ENCODE measurements at regions not wholly inside any gene's neighbourhood (a gene's known extent, or its start where the extent isn't known, plus 50 kb on each side); places are given as distances from the start of the nearest gene placed in this dataset.
A peak's percentile ranks its signal among the peaks of the same experiment; 100 is the strongest.
"Not testable (repeated sequence)": the region's sequence is repeated elsewhere in the genome, so short reads cannot be mapped to it uniquely, and the experiment has no call there.

DNA sequence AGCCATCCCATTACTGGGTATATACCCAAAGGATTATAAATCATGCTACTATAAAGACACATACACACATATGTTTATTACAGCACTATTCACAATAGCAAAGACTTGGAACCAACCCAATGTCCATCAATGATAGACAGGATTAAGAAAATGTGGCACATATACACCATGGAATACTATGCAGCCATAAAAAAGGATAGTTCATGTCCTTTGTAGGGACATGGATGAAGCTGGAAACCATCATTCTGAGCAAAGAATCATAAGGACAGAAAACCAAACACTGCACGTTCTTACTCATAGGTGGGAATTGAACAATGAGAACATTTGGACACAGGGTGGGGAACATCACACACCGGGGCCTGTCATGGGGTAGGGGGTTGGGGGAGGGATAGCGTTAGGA, 60.3 kb upstream of the NMU start:
- H3K27me3 Mint-ChIP-seq, result peaks cover 15 to 44% of the 10 kb centered on the region in 2 donors
- H3K36me3 ChIP-seq (ENCODE audit: insufficient read depth, low read length); H3K9me3 Mint-ChIP-seq; POLR2A ChIA-PET; CTCF ChIA-PET; H3K27ac Mint-ChIP-seq; H3K4me1 Mint-ChIP-seq; H3K4me3 Mint-ChIP-seq; H3K4me1 ChIP-seq (ENCODE audit: insufficient read depth, low read length); DNase-seq; H3K4me3 ChIP-seq (ENCODE audit: low read length); H3K36me3 Mint-ChIP-seq; H3K27me3 ChIP-seq (ENCODE audit: insufficient read depth, low read length, poor library complexity, severe bottlenecking); H3K9me3 ChIP-seq (ENCODE audit: low read length); H3K27ac ChIP-seq (ENCODE audit: low read depth, low read length): not testable (repeated sequence)

- POLR2A ChIA-PET, result no interaction called here
- Histone ChIP-seq H3K4me3 (ENCODE audit: low read length) (no peak overlapping the region), H3K4me1 (ENCODE audit: insufficient read depth, low read length) (no peaks in the 10 kb centered on the region), H3K36me3 (ENCODE audit: insufficient read depth, low read length) (no peaks in the 10 kb centered on the region), H3K9me3 (ENCODE audit: low read length) (no peaks in the 10 kb centered on the region), H3K27ac (ENCODE audit: low read depth, low read length) (no peak overlapping the region), H3K27me3 (ENCODE audit: insufficient read depth, low read length, poor library complexity, severe bottlenecking) (no peaks in the 10 kb centered on the region)
- CTCF ChIA-PET, result no interaction called here
- Mint-ChIP-seq H3K27me3 (peaks cover 6 to 22% of the 10 kb centered on the region in 2 donors), H3K4me1 (peaks cover 0 to 3% (median 2%) of the 10 kb centered on the region in 3 donors), H3K4me3 (no peak overlapping the region), H3K36me3 (no peaks in the 10 kb centered on the region), H3K9me3 (peaks cover 0 to 7% (median 0%) of the 10 kb centered on the region in 5 donors), H3K27ac (no peak overlapping the region)
- no peak for DNase-seq
Measured at GRCh38 chr4:55706541-55706940, 70.4 kb upstream of the NMU start.

GRCh38 chr4:55707507-55707906, 71.4 kb upstream of the NMU start:
- Histone ChIP-seq H3K9me3 (ENCODE audit: low read length) (no peaks in the 10 kb centered on the region), H3K4me1 (ENCODE audit: insufficient read depth, low read length) (no peaks in the 10 kb centered on the region), H3K36me3 (ENCODE audit: insufficient read depth, low read length) (no peaks in the 10 kb centered on the region), H3K27me3 (ENCODE audit: insufficient read depth, low read length, poor library complexity, severe bottlenecking) (no peaks in the 10 kb centered on the region), H3K27ac (ENCODE audit: low read depth, low read length) (no peak overlapping the region), H3K4me3 (ENCODE audit: low read length) (no peak overlapping the region)
- no peaks in the 10 kb centered on the region for H3K36me3 Mint-ChIP-seq
- POLR2A ChIA-PET, result interaction anchor here (0.6 kb wide), 1 partner anchor 553 kb away, joined by 3 read pairs; no protein-coding TSS in a partner anchor
- H3K27me3 Mint-ChIP-seq, result peaks cover 6 to 22% of the 10 kb centered on the region in 2 donors
- peak overlapping the region in 1 of 8 donors; percentile 32 for H3K27ac Mint-ChIP-seq
- peaks cover 0 to 3% (median 2%) of the 10 kb centered on the region in 3 donors for H3K4me1 Mint-ChIP-seq
- CTCF ChIA-PET, result no interaction called here
- peaks cover 0 to 7% (median 0%) of the 10 kb centered on the region in 5 donors for H3K9me3 Mint-ChIP-seq
- DNase-seq, result no peak
- peak overlapping the region in 1 of 7 donors; percentile 27 for H3K4me3 Mint-ChIP-seq

- H3K9me3 Mint-ChIP-seq, result peaks cover 0 to 11% (median 0%) of the 10 kb centered on the region in 5 donors
- H3K4me1 Mint-ChIP-seq; H3K9me3 ChIP-seq (ENCODE audit: low read length); H3K4me3 ChIP-seq (ENCODE audit: low read length); H3K27me3 ChIP-seq (ENCODE audit: insufficient read depth, low read length, poor library complexity, severe bottlenecking); H3K4me1 ChIP-seq (ENCODE audit: insufficient read depth, low read length); DNase-seq; H3K27ac ChIP-seq (ENCODE audit: low read depth, low read length); H3K36me3 ChIP-seq (ENCODE audit: insufficient read depth, low read length); H3K36me3 Mint-ChIP-seq; CTCF ChIA-PET: not testable (repeated sequence)
- peaks cover 6 to 20% of the 10 kb centered on the region in 2 donors for H3K27me3 Mint-ChIP-seq
- POLR2A ChIA-PET, result interaction anchor here (0.6 kb wide), 1 partner anchor 553 kb away, joined by 3 read pairs; no protein-coding TSS in a partner anchor
- H3K27ac Mint-ChIP-seq, result peak overlapping the region in 1 of 8 donors; percentile 32
- H3K4me3 Mint-ChIP-seq, result peak overlapping the region in 1 of 7 donors; percentile 26
Measured at GRCh38 chr4:55707991-55708390, 71.9 kb upstream of the NMU start.

DNA sequence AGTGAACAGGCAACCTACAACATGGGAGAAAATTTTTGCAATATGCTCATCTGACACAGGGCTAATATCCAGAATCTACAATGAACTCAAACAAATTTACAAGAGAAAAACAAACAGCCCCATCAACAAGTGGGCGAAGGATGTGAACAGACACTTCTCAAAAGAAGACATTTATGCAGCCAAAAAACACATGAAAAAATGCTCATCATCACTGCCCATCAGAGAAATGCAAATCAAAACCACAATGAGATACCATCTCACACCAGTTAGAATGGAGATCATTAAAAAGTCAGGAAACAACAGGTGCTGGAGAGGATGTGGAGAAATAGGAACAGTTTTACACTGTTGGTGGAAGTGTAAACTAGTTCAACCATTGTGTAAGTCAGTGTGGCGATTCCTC, 76.7 kb upstream of the NMU start:
- DNase-seq; H3K36me3 Mint-ChIP-seq; POLR2A ChIA-PET; H3K9me3 ChIP-seq (ENCODE audit: low read length); H3K4me3 Mint-ChIP-seq; CTCF ChIA-PET; H3K36me3 ChIP-seq (ENCODE audit: insufficient read depth, low read length); H3K4me1 Mint-ChIP-seq; H3K27me3 Mint-ChIP-seq; H3K4me1 ChIP-seq (ENCODE audit: insufficient read depth, low read length); H3K27ac ChIP-seq (ENCODE audit: low read depth, low read length); H3K27me3 ChIP-seq (ENCODE audit: insufficient read depth, low read length, poor library complexity, severe bottlenecking); H3K4me3 ChIP-seq (ENCODE audit: low read length); H3K27ac Mint-ChIP-seq: not testable (repeated sequence)
- peaks cover 0 to 13% (median 2%) of the 10 kb centered on the region in 5 donors for H3K9me3 Mint-ChIP-seq

GRCh38 chr4:55721651-55722050, 85.6 kb upstream of the NMU start:
- peaks cover 2 to 7% of the 10 kb centered on the region in 2 donors for H3K27me3 Mint-ChIP-seq
- no peaks in the 10 kb centered on the region for H3K4me1 Mint-ChIP-seq
- H3K27me3 ChIP-seq (ENCODE audit: insufficient read depth, low read length, poor library complexity, severe bottlenecking), result no peaks in the 10 kb centered on the region
- H3K27ac Mint-ChIP-seq, result no peak overlapping the region
- ChIA-PET CTCF (no interaction called here), POLR2A (no interaction called here)
- DNase-seq, result no peak
- H3K4me3 Mint-ChIP-seq, result no peak overlapping the region
- H3K36me3 ChIP-seq (ENCODE audit: insufficient read depth, low read length), result no peaks in the 10 kb centered on the region
- H3K36me3 Mint-ChIP-seq, result no peaks in the 10 kb centered on the region
- H3K4me3 ChIP-seq (ENCODE audit: low read length), result no peak overlapping the region
- no peaks in the 10 kb centered on the region for H3K9me3 ChIP-seq (ENCODE audit: low read length)
- H3K4me1 ChIP-seq (ENCODE audit: insufficient read depth, low read length), result no peaks in the 10 kb centered on the region
- no peaks in the 10 kb centered on the region for H3K9me3 Mint-ChIP-seq
- no peak overlapping the region for H3K27ac ChIP-seq (ENCODE audit: low read depth, low read length)

GRCh38 chr4:55722132-55722531, 86.0 kb upstream of the NMU start:
- Mint-ChIP-seq H3K4me3 (no peak overlapping the region), H3K27me3 (peaks cover 2 to 7% of the 10 kb centered on the region in 2 donors), H3K36me3 (no peaks in the 10 kb centered on the region), H3K9me3 (no peaks in the 10 kb centered on the region), H3K4me1 (no peaks in the 10 kb centered on the region), H3K27ac (no peak overlapping the region)
- POLR2A ChIA-PET, result no interaction called here
- Histone ChIP-seq H3K27me3 (ENCODE audit: insufficient read depth, low read length, poor library complexity, severe bottlenecking) (no peaks in the 10 kb centered on the region), H3K27ac (ENCODE audit: low read depth, low read length) (no peak overlapping the region), H3K9me3 (ENCODE audit: low read length) (no peaks in the 10 kb centered on the region), H3K4me1 (ENCODE audit: insufficient read depth, low read length) (no peaks in the 10 kb centered on the region), H3K36me3 (ENCODE audit: insufficient read depth, low read length) (no peaks in the 10 kb centered on the region), H3K4me3 (ENCODE audit: low read length) (no peak overlapping the region)
- no peak for DNase-seq
- CTCF ChIA-PET, result no interaction called here

- H3K36me3 ChIP-seq (ENCODE audit: insufficient read depth, low read length), result no peaks in the 10 kb centered on the region
- no peak overlapping the region for H3K27ac Mint-ChIP-seq
- no peak overlapping the region for H3K4me3 ChIP-seq (ENCODE audit: low read length)
- H3K27ac ChIP-seq (ENCODE audit: low read depth, low read length), result no peak overlapping the region
- DNase-seq, result no peak
- no peak overlapping the region for H3K4me3 Mint-ChIP-seq
- ChIA-PET POLR2A (no interaction called here), CTCF (no interaction called here)
- no peaks in the 10 kb centered on the region for H3K9me3 Mint-ChIP-seq
- H3K27me3 Mint-ChIP-seq, result peaks cover 2 to 7% of the 10 kb centered on the region in 2 donors
- no peaks in the 10 kb centered on the region for H3K36me3 Mint-ChIP-seq
- no peaks in the 10 kb centered on the region for H3K4me1 ChIP-seq (ENCODE audit: insufficient read depth, low read length)
- H3K9me3 ChIP-seq (ENCODE audit: low read length), result no peaks in the 10 kb centered on the region
- H3K27me3 ChIP-seq (ENCODE audit: insufficient read depth, low read length, poor library complexity, severe bottlenecking), result no peaks in the 10 kb centered on the region
- no peaks in the 10 kb centered on the region for H3K4me1 Mint-ChIP-seq
Measured at GRCh38 chr4:55723403-55723802, 87.3 kb upstream of the NMU start.

- POLR2A ChIA-PET, result no interaction called here
- no peaks in the 10 kb centered on the region for H3K9me3 ChIP-seq (ENCODE audit: low read length)
- Mint-ChIP-seq H3K27me3 (peaks cover 2 to 12% of the 10 kb centered on the region in 2 donors), H3K36me3 (no peaks in the 10 kb centered on the region), H3K9me3 (no peaks in the 10 kb centered on the region), H3K27ac (no peak overlapping the region), H3K4me1 (no peaks in the 10 kb centered on the region), H3K4me3 (no peak overlapping the region)
- H3K27me3 ChIP-seq (ENCODE audit: insufficient read depth, low read length, poor library complexity, severe bottlenecking), result no peaks in the 10 kb centered on the region
- CTCF ChIA-PET, result no interaction called here
- no peak overlapping the region for H3K27ac ChIP-seq (ENCODE audit: low read depth, low read length)
- no peaks in the 10 kb centered on the region for H3K4me1 ChIP-seq (ENCODE audit: insufficient read depth, low read length)
- no peaks in the 10 kb centered on the region for H3K36me3 ChIP-seq (ENCODE audit: insufficient read depth, low read length)
- no peak overlapping the region for H3K4me3 ChIP-seq (ENCODE audit: low read length)
- no peak for DNase-seq
Measured at GRCh38 chr4:55725057-55725456, 89.0 kb upstream of the NMU start.
